Glomerular visceral epithelial cell (primary cell): ENCODE measurements at regions not wholly inside any gene's neighbourhood (a gene's known extent, or its start where the extent isn't known, plus 50 kb on each side); places are given as distances from the start of the nearest gene placed in this dataset.
"Not testable (repeated sequence)": the region's sequence is repeated elsewhere in the genome, so short reads cannot be mapped to it uniquely, and the experiment has no call there.

ENCODE experiments used
- DNase-seq: peaks from one replicate; pipeline ENCODE4 v3.0.0-alpha.2; 2016; ENCODE audit errors: extremely low spot score

DNA sequence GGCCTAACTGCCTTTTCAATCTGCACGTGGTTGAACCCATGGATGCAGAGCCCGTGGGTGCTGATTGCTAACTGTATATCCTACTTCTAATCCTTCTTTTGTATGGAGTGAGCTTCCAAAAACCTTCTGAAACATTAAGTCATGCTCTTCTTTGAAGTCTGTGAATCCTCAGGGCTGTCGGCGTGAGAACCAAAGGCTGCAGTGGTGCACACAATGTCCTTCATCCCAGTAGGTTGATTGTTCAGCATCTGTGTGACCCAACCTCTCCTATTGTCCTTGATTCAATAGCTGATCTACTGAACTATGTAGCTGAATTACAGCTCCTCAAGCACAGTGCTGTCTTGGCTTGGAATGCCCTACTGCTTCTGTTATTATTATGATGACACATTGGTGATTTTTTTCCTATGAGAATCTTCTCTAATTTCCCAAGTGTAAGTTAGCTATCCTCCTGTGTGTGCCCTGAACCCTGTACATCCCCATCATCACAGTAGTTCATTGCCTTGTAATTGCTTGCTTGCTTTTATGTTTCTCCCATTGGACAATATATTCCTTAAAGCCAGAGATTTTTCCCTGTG lies 294.6 kb downstream of the TRIML1 start:
- DNase-seq = no peak

GRCh38 chr4:188434643-188435042 lies 295.4 kb downstream of the TRIML1 start:
- DNase-seq = no peak

DNA sequence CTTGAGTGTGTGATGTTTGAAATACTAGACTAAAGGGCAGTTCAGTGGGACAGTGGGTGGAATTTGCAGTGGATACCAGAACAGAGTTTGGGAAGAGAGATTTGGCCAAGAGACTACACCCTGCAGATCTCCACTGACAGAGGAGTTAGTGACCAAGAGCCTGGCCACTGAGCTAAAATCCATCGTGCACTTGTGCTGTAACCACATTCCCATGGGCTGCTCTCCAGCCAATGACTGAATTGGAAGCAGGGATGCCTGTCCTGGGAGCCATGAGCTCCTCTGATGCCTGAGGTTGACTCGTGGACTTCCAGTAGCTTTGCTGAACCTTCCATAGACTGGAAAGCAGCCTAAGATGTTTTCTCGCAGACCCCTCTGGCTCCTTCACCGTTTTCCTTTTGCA lies 296.1 kb downstream of the TRIML1 start:
- DNase-seq = no peak

DNA sequence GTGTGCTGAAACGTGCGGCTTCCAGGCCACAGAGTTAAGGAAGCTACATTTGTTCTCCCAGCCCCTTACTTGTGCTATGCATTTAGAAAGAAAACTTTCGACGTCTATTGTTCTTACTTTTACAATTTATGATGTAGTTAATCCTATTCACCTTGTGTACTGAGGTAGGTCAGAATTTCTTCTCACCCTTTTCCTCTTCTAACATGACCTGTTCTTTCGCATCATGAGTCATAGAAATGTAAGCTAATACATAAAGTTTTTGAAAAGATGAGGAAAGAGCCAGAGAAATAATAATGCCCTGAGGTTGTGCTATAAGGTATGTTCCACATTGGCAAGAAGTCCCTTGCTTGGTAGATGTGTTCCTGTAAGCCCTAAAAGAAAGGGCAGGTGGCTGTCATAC lies 298.3 kb downstream of the TRIML1 start:
- no peak for DNase-seq

- not testable (repeated sequence) for DNase-seq
These were observed 299.2 kb downstream of the TRIML1 start for GRCh38 chr4:188438391-188438824.

DNA sequence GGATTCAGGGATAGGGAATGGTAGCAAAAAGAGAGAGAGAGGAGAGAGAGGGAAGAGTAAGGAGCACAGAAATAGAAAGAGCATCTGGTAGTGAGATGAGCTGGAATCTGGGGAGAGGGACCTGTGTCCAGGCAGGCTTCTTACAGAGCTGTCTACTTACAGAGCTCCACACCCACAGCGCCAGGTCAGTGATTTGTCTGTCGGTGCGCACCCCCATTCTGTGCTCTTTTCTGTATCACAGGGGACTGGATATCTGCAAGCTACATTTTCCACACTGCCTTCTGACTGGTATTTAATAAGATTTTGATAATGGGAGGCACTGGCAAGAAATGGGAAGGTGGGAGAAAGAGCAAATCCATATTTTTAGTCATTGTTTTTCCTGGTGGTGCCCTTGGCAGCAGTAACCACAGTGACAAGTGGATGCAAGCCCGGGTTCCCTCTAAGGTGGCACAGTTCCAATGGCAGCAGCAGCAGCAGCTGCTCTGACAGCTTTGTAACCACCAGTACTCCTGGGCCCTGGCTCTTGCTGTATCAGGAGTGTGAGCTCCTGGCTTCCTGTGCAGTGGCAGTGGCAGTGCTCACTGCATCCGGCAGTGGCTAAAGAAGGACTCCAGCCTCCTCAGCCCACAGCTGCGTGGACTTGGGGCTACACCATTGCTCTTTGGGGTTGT lies 300.5 kb downstream of the TRIML1 start:
- peak; percentile 68 for DNase-seq

DNA sequence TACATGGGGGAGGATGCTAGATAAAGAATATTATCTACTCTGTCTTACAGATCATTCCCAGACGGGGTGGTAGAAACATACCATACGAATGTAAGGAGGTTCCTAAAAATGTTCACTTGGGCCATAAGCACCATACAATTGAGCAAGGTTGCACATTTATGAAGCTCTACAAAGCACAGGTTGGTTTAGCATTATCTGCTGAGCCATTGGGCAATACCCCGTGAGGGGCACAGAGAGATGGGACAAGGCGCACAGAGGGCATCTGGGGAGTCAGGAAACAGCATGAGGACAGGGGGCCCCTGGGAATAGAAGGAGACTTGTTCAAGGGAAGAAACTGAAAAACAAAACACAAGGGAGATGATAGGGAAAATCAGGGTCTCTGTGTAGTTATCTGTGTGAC lies 305.3 kb downstream of the TRIML1 start:
- DNase-seq = no peak

DNA sequence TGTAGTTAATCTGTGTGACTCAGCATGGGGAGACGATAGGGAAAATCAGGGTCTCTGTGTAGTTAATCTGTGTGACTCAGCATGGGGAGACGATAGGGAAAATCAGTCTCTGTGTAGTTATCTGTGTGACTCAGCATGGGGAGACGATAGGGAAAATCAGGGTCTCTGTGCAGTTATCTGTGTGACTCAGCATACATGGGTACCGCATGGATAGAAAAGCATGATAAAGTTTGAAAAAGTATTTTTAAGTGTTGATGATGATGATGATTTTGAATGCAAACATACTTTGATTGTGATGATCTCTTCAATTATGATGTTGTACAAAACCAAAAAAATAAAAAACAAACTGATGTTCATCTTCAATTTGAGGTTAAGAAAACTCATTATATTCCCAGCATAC lies 309.8 kb downstream of the TRIML1 start:
- not testable (repeated sequence) for DNase-seq

- DNase-seq = no peak
These were observed 311.3 kb downstream of the TRIML1 start for GRCh38 chr4:188450571-188450970.

GRCh38 chr4:188452097-188452496 lies 312.9 kb downstream of the TRIML1 start:
- no peak for DNase-seq

GRCh38 chr4:188454575-188454974 lies 315.3 kb downstream of the TRIML1 start:
- DNase-seq = no peak

GRCh38 chr4:188455062-188455752 lies 316.0 kb downstream of the TRIML1 start:
- DNase-seq = no peak

GRCh38 chr4:188459381-188459780 lies 320.1 kb downstream of the TRIML1 start:
- DNase-seq = no peak

GRCh38 chr4:188463909-188464308 lies 324.7 kb downstream of the TRIML1 start:
- DNase-seq = no peak

DNA sequence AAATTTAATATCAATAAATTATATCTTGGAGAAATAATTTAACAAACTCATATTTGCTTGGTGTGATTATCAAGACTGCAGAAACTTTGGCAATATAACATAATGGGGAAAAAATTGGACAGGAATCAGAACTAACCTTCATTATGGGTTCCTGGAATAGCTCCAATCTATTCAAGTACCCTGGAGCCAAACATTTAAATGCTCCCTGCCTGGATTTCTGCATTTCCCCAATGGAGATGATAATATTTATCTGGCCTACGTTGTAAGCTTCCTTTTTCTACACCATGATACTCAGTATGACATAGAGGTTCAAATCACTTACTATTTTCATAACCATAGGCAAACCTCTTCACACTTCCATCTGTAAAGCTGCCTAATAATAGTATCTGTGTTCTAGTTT lies 326.8 kb downstream of the TRIML1 start:
- no peak for DNase-seq

- no peak for DNase-seq
These were observed 345.0 kb downstream of the TRIML1 start for GRCh38 chr4:188484256-188484655.

GRCh38 chr4:188485906-188486305 lies 346.7 kb downstream of the TRIML1 start:
- no peak for DNase-seq

DNA sequence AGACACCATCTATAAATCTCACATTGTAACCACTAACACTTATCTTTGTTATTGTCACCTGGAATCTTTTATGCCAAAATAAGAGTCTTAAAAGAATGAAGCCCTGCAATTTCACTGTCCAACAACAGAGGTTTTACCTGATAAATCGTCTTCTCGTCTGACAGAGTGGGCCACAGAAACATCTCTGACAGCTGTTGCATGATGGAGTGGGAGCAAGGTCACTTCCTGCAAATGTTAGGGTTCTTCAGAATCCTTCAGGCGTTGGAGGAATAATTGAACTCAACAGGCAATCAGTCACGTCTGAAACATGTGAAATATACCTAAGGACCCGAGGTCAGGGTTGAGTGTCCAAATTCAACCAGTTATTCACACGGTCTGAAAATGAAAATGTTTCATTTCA lies 353.6 kb downstream of the TRIML1 start:
- no peak for DNase-seq

DNA sequence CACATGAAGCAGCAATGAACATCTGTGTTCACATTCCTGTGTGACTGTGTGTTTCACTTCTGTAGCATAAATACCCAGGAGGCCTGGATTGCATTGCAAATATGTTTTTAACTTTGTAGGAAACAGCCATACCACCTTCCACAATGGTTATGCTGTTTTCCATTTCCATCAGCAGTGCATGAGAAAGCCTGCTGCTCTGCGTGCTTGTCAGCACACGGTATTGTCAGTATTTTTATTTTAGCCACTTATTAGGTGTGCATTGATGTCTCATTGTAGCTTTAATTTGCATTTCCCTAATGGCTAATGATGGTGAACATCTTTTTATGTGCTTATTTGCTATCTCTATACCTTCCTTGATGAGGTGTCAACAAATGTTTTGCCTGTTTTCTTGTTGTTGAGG lies 355.9 kb downstream of the TRIML1 start:
- DNase-seq = no peak

DNA sequence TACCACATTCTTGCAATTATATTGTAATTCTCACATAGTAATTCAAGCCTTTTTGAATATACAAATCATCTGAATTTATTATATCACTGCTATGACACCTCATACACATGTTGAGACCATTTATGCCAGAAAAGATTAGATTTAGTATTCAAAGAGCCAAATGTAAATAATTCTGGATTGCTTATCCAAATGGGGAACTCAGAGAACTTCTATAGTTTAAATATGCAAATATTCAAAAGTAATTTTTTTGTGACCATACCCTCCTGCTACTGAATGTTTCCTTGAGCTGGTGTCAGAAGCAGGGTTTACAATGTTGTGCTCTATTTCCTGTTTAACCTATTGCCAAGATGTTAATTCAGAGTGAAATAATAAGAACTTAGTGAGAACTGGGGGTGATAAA lies 372.2 kb downstream of the TRIML1 start:
- no peak for DNase-seq

DNA sequence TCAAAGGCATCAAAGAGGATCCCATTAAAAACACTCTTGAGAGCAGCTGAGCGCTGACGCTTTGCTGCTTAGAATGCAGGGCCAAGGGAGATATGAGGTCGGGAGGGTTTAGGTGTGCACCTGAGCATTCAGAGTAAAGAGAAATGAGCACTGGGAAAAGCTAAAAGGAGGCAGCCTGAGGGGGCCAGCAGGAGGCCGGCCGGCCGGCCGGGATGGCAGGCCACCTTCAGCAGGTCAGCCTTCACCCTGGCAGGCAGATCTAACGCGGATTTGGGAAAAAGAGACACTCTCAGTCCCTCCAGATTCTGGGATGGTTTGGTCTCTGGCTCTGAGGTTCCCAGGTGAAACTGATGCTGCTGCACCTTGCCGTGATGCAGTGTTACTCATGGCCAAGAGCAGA lies 393.5 kb downstream of the TRIML1 start:
- no peak for DNase-seq

DNA sequence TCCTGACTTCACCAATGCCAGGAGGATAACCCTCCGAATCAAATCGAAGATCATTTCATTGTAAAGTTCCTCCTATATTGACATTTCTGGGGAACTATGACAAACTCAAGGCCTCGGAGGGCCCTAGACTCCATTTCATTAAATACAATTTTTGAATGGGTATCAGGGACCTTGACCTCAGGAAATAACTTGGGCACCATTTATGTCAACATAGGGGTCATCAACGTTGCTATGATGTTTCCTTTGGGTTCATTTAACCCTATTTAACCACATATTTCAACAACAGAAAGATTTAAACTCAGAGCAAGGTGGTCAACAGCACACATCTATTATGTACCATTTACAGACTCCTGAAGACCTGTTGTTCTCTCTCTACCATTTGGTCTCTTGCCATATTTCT lies 395.1 kb downstream of the TRIML1 start:
- DNase-seq = no peak

GRCh38 chr4:188534917-188535316 lies 395.7 kb downstream of the TRIML1 start:
- no peak for DNase-seq
